Activated T-cell treated with anti-CD3 and anti-CD28 coated beads, Interleukin-2, amount 50 U/mL, for 1 hour (primary cell): ENCODE measurements at regions not wholly inside any gene's neighbourhood (a gene's known extent, or its start where the extent isn't known, plus 50 kb on each side); places are given as distances from the start of the nearest gene placed in this dataset.
"Not testable (repeated sequence)": the region's sequence is repeated elsewhere in the genome, so short reads cannot be mapped to it uniquely, and the experiment has no call there.

Experiments
- DNase-seq: peaks from one replicate; pipeline ENCODE4 v3.0.0-alpha.2; 2020

- DNase-seq: no peak
Observed at GRCh38 chr5:117763271-117763670, 1188.6 kb upstream of the SEMA6A start.

- DNase-seq: no peak
Observed at GRCh38 chr5:117761186-117761585, 1186.6 kb upstream of the SEMA6A start.

- no peak for DNase-seq
Observed at GRCh38 chr5:117759849-117760499, 1185.4 kb upstream of the SEMA6A start.

- no peak for DNase-seq
Observed at GRCh38 chr5:117752403-117752802, 1177.8 kb upstream of the SEMA6A start.

- no peak for DNase-seq
Observed at GRCh38 chr5:117748336-117748735, 1173.7 kb upstream of the SEMA6A start.

- no peak for DNase-seq
Observed at GRCh38 chr5:117743337-117743736, 1168.7 kb upstream of the SEMA6A start.

- no peak for DNase-seq
Observed at GRCh38 chr5:117741655-117742206, 1167.1 kb upstream of the SEMA6A start.

GRCh38 chr5:117740268-117740667 lies 1165.6 kb upstream of the SEMA6A start:
- DNase-seq: no peak

- DNase-seq: no peak
Observed at GRCh38 chr5:117738571-117738970, 1163.9 kb upstream of the SEMA6A start.

- DNase-seq: no peak
Observed at GRCh38 chr5:117736698-117737097, 1162.1 kb upstream of the SEMA6A start.

- DNase-seq: no peak
Observed at GRCh38 chr5:117734056-117734455, 1159.4 kb upstream of the SEMA6A start.

GRCh38 chr5:117733051-117733450 lies 1158.4 kb upstream of the SEMA6A start:
- no peak for DNase-seq

- no peak for DNase-seq
Observed at GRCh38 chr5:117732264-117732663, 1157.6 kb upstream of the SEMA6A start.

- no peak for DNase-seq
Observed at GRCh38 chr5:117731446-117731845, 1156.8 kb upstream of the SEMA6A start.

- DNase-seq: not testable (repeated sequence)
Observed at GRCh38 chr5:117720784-117721183, 1146.2 kb upstream of the SEMA6A start.

GRCh38 chr5:117719413-117719812 lies 1144.8 kb upstream of the SEMA6A start:
- DNase-seq: no peak

GRCh38 chr5:117713585-117714198 lies 1139.1 kb upstream of the SEMA6A start:
- no peak for DNase-seq

GRCh38 chr5:117701062-117701461 lies 1126.4 kb upstream of the SEMA6A start:
- DNase-seq: no peak

GRCh38 chr5:117692606-117693005 lies 1118.0 kb upstream of the SEMA6A start:
- DNase-seq: no peak

- no peak for DNase-seq
Observed at GRCh38 chr5:117691081-117691870, 1116.7 kb upstream of the SEMA6A start.

- no peak for DNase-seq
Observed at GRCh38 chr5:117690612-117691011, 1116.0 kb upstream of the SEMA6A start.

GRCh38 chr5:117686926-117687325 lies 1112.3 kb upstream of the SEMA6A start:
- DNase-seq: no peak

- DNase-seq: no peak
Observed at GRCh38 chr5:117682416-117682815, 1107.8 kb upstream of the SEMA6A start.
